SKM-1 (cell line): ENCODE measurements at regions not wholly inside any gene's neighbourhood (a gene's known extent, or its start where the extent isn't known, plus 50 kb on each side); places are given as distances from the start of the nearest gene placed in this dataset.

Experiments used
- DNase-seq: peaks from one replicate; lab custom pipeline; 2025; ENCODE audit not compliant: unreplicated experiment; lab: John Stamatoyannopoulos, UW

GRCh38 chr18:27652480-27653121 is 467.5 kb upstream of the CHST9 start:
- DNase-seq = no peak

DNA sequence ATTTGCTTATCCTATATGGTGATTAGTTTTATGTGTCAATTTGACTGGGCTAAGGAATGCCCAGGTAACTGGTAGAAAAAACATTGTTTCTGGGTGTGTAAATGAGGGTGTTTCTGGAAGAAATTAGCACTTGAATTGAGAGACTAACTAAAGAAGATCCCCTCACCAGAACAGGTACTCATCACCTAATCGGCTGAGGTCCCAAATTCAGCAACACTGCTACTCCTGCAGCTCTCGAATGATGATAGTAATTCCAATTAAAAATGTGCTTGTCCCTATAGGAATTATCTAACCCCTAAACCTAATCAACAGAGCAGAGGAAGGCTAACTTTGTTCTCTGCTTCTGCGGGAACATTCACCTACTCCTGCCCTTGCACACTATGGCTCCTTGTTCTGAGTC is 464.5 kb upstream of the CHST9 start:
- no peak for DNase-seq

- DNase-seq = no peak
These were observed 460.8 kb upstream of the CHST9 start for GRCh38 chr18:27645929-27646328.

GRCh38 chr18:27636576-27637085 is 451.5 kb upstream of the CHST9 start:
- no peak for DNase-seq

DNA sequence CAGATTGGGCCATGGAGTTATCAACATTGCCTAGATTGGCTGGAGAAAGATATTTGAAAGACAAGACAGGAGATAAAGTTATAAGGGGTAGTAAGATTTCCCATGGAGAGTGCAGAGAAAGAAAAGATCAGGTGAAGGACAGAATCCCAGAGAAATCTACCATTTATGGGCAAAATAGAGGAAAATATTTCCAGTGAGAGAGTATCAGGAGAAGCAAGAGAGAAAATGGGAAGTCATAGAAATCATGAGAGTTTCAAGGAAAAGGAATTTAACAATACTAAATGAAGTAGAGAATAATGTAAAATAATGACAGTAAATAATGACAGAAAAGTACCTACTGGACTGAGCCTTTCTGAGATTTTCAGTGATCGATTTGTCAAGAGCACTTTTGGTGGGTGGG is 447.6 kb upstream of the CHST9 start:
- DNase-seq = no peak

DNA sequence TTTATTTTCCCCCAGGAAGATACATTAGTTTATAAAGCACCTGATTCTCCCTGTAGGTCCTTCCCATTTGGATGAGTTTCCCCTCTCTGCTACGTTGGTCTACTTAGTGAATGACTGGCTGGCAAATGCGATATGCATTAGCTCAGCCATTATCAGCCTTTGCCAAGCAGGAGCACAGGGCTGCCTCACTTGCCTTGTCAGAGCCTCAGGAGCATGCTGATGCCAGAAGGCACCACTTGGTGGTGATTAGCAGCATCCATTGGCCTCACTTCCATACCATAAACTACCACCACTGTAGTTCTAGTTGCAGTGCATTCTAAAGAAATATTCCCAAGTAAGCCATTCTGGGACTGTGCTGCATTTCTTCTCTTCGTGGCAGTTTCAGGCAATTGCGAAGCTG is 442.8 kb upstream of the CHST9 start:
- no peak for DNase-seq

GRCh38 chr18:27621236-27621890 is 436.3 kb upstream of the CHST9 start:
- no peak for DNase-seq

DNA sequence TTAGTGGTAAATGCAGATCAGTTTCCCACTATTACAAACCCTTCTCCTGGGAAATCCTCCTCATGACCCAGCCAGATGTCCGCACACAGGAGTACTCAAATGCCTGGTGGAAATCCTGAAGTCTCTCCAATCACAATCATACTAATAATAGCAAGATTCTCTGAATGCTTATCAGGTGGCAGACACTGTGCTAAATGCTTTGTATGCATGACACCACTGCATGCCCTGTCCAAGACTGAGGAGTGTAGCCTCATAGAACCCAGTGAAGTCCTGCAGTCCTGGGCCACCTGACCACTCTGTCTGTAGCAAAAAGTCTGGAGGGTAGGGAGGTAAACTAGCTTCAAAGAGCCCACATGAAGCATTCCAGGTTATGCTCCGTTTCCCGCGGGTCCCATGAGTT is 434.8 kb upstream of the CHST9 start:
- DNase-seq = no peak

DNA sequence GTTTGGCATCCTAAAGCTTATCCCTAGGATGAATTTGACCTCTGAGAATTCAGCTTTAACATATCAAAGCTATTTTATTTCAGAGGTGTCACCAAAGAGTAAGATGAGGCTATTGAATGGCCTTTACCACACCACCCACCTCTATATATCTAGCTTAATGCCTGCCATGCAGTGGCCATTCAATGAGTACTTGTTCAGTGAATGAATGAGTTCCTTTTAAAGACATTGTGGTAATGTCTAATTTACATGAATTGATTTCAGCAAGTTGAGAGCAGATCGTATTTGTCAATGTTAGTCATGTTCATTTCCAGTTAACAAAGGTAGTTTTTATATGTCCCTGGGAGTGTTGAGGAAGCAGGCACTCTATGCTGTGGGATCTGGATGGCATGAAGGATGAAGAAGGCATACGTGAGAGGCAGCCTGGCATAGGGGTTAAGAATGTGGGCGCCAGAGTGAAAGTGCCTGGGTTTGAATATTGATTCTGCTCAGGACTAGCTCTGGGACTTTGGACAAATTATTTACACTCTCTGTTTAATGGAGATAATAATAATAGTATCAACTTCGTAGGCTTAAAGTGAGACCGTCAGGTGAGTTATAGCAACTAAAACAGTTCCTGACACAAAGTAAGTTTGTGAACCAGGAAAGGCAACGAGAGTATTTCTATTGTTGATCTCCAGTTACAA is 434.1 kb upstream of the CHST9 start:
- no peak for DNase-seq

DNA sequence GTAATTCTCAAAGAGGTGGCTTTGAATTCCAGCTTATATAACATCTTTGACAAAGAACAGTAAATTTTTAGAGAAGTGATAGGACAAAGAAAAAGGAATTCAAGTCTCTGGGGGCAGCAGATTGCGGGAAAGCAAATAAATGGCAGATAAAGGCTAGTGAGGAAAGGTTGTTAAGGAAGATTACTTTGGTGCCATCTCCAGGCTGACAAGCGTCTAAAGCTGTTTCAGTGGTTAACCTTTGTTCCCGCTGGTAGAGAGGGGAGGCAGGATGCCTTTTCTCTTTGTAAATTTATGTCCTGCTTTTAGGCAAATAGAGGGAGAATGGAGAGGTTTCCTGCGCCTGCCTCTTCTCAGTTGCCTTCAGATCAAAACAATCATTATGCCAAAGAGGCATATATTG is 431.2 kb upstream of the CHST9 start:
- DNase-seq = no peak

DNA sequence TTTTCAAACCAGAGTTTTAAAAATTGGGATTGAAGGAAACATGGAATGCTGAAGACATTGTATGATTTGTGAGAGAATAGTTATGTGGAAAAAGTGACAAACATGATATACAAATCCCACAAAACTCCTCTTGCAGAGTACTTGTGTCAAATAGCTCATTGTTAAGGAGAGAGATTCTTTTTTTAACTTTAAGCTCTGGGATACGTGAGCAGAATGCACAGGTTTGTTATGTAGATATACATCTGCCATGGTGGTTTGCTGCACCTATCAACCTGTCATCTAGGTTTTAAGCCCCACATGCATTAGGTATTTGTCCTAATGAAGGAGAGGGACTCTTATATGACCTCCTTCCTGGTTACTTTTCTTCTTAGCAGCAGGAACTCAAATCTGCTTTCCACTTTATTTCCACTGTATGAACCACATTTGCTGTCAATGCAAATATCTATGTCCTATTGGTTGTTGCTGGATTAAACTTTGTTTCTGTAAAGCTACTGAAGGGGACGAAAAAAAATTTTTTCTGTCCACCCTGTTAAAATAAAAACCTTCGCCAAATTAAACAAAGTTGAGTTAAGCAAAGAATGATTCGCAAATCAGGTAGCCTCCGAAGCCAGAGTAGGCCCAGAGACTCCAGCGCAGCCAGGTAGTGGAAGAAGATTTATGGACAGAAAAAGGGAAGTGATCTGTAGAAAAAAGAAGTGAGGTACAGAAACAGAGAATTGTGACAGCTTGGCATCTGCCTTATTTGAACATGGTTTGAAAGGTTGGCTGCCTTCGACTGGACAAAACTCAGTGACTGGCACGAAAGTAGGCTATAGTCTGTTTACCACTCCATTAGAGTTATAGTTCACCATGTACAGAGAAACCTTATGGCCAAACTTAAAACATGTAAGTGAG is 430.1 kb upstream of the CHST9 start:
- peak; percentile 3 for DNase-seq

DNA sequence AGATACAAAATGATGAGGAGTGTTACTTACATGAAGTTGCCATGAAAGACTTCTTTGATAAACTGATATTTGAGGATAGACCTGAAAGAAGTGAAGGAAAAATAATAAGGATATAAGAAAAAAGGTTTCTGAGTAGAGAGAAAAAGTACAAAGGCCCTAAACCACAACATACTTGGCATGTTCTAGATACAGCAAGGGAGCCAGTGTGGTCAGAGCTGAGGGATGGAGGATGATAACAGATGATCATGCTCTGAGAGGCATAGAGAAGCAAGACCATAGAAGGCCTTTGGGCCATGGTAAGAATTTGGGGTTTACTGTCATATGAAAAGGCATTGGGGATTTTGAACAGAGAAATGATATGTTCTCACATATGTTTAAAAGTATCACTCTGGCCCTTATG is 424.1 kb upstream of the CHST9 start:
- DNase-seq = no peak

GRCh38 chr18:27608742-27609141 is 423.6 kb upstream of the CHST9 start:
- no peak for DNase-seq

GRCh38 chr18:27608174-27608573 is 423.1 kb upstream of the CHST9 start:
- DNase-seq = no peak

DNA sequence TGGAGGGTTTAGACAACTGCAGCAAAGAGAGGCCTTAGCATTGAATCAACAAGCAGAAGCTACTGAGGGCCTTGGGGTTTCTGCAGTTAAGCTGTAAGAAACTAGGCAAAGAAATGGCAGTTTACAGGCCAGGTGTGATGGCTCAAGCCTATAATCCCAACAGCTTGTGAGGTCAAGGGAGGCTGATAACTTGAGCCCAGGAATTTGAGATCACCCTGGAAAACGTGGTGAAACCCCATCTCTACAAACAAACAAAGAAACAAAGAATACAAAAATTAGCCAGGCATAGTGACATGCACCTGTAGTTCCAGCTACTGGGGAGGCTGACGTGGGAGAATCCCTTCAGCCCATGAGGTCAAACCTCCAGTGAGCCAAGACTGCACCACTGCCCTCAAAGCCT is 421.6 kb upstream of the CHST9 start:
- no peak for DNase-seq

GRCh38 chr18:27605107-27605834 is 420.2 kb upstream of the CHST9 start:
- DNase-seq = peak; percentile 39

DNA sequence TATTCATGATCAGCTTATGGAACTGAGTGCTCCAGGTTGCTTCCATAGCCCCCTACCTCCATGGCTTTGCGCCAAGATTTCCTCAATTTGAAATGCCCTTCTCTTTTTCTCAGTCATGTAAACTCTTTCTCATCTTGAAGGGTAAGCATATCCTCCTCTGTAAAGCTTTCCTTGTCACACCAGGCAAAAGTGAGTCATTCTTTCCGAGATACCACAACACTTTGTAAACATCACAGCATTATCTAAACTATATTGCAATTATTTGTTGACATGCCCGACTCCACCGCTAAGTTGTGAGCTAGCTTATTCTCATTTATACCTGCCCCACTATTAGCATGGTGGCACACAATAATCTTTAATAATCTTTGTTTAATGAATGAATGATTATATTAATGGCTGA is 419.5 kb upstream of the CHST9 start:
- DNase-seq = no peak

- DNase-seq = no peak
These were observed 417.0 kb upstream of the CHST9 start for GRCh38 chr18:27602092-27602491.

- no peak for DNase-seq
These were observed 415.1 kb upstream of the CHST9 start for GRCh38 chr18:27600245-27600644.

GRCh38 chr18:27599202-27599829 is 414.2 kb upstream of the CHST9 start:
- peak; percentile 25 for DNase-seq
